HEK293 (cell line): ENCODE measurements at regions not wholly inside any gene's neighbourhood (a gene's known extent, or its start where the extent isn't known, plus 50 kb on each side); places are given as distances from the start of the nearest gene placed in this dataset.
A peak's percentile ranks its signal among the peaks of the same experiment; 100 is the strongest.

Experiments used
- CTCF ChIA-PET: fragments of 350-600 bp; formaldehyde crosslinking; extraction: SDS; loops from one replicate; lab custom pipeline; 2021; ENCODE audit warnings: antibody characterized with exemption; lab: Yijun Ruan, JAX
- POLR2A ChIA-PET: fragments of 300-600 bp; formaldehyde crosslinking; extraction: SDS; loops from one replicate; lab custom pipeline; 2020; ENCODE audit warnings: antibody characterized with exemption, inconsistent platforms; lab: Yijun Ruan, JAX
- H3K27ac ChIP-seq: fragments of 200-500 bp; sonication (Bioruptor generic); 2 replicates; pipeline ENCODE4 v1.5.1; 2014; ENCODE audit warnings: low read depth, low read length, control low read depth, inconsistent platforms; ENCODE audit errors: extremely low read depth
- H3K36me3 ChIP-seq, 2 experiments: fragments of 200-500 bp in 1 of 2; sonication (Bioruptor generic) in 1 of 2; 1 replicate in 1 of 2; 2 replicates in 1 of 2; pipeline ENCODE4 v1.5.1; 2014 to 2017; ENCODE audit warnings: inconsistent platforms in 2 of 2, low read length in 2 of 2; ENCODE audit not compliant: control insufficient read depth in 2 of 2, insufficient read depth in 1 of 2
- H3K4me1 ChIP-seq: fragments of 200-500 bp; sonication (Bioruptor generic); 2 replicates; pipeline ENCODE4 v1.5.1; 2014; ENCODE audit warnings: mild to moderate bottlenecking, low read length, inconsistent platforms; ENCODE audit not compliant: control insufficient read depth, insufficient read depth
- H3K4me3 ChIP-seq: 2 replicates; pipeline ENCODE4 v1.5.1; 2011; ENCODE audit warnings: low read depth, mild to moderate bottlenecking, control low read depth, low read length, moderate library complexity
- H3K9me3 ChIP-seq: fragments of 200-500 bp; sonication (Bioruptor generic); 2 replicates; pipeline ENCODE4 v1.5.1; 2014; ENCODE audit warnings: low read depth, low read length, inconsistent platforms; ENCODE audit not compliant: control insufficient read depth, insufficient read depth
- FEZF1 ChIP-seq: fragments of 450-650 bp; formaldehyde crosslinking; IDR thresholded peaks from 2 replicates; pipeline ENCODE4 v1.5.1; 2016; ENCODE audit warnings: missing biosample characterization, missing genetic modification characterization
- SP3 ChIP-seq: fragments of 450-650 bp; formaldehyde crosslinking; IDR thresholded peaks from 2 replicates; pipeline ENCODE4 v1.5.1; 2016; ENCODE audit warnings: missing biosample characterization, missing genetic modification characterization
- ZFP3 ChIP-seq: fragments of 450-650 bp; formaldehyde crosslinking; IDR thresholded peaks from 2 replicates; pipeline ENCODE4 v1.5.1; 2016; ENCODE audit warnings: low read depth, missing biosample characterization, missing genetic modification characterization
- ZFP37 ChIP-seq: fragments of 450-650 bp; formaldehyde crosslinking; IDR thresholded peaks from 2 replicates; pipeline ENCODE4 v1.5.1; 2016; ENCODE audit warnings: missing biosample characterization, missing genetic modification characterization
- ZNF132 ChIP-seq: fragments of 450-650 bp; formaldehyde crosslinking; IDR thresholded peaks from 2 replicates; pipeline ENCODE4 v1.5.1; 2017; ENCODE audit warnings: missing biosample characterization, missing genetic modification characterization, borderline replicate concordance
- ZNF138 ChIP-seq: fragments of 450-650 bp; formaldehyde crosslinking; IDR thresholded peaks from 2 replicates; pipeline ENCODE4 v1.5.1; 2016; ENCODE audit warnings: missing biosample characterization, missing genetic modification characterization, borderline replicate concordance
- ZNF24 ChIP-seq: fragments of 450-650 bp; formaldehyde crosslinking; IDR thresholded peaks from 2 replicates; pipeline ENCODE4 v1.5.1; 2016; ENCODE audit warnings: missing biosample characterization, missing genetic modification characterization
- ZNF302 ChIP-seq: fragments of 450-650 bp; formaldehyde crosslinking; IDR thresholded peaks from 2 replicates; pipeline ENCODE4 v1.5.1; 2016; ENCODE audit warnings: missing biosample characterization, missing genetic modification characterization, low read depth
- ZNF404 ChIP-seq: fragments of 450-650 bp; formaldehyde crosslinking; IDR thresholded peaks from 2 replicates; pipeline ENCODE4 v1.5.1; 2017; ENCODE audit warnings: missing biosample characterization, missing genetic modification characterization
- ZNF433 ChIP-seq: fragments of 450-650 bp; formaldehyde crosslinking; IDR thresholded peaks from 2 replicates; pipeline ENCODE4 v1.5.1; 2016; ENCODE audit warnings: missing biosample characterization, missing genetic modification characterization, low read depth
- ZNF544 ChIP-seq: fragments of 450-650 bp; formaldehyde crosslinking; IDR thresholded peaks from 2 replicates; pipeline ENCODE4 v1.5.0; 2017; ENCODE audit warnings: missing biosample characterization, missing genetic modification characterization
- ZNF561 ChIP-seq: fragments of 450-650 bp; IDR thresholded peaks from 2 replicates; pipeline ENCODE4 v1.5.1; 2018; ENCODE audit warnings: missing biosample characterization, missing genetic modification characterization, borderline replicate concordance
- ZNF596 ChIP-seq: fragments of 450-650 bp; IDR thresholded peaks from 2 replicates; pipeline ENCODE4 v1.5.0; 2018; ENCODE audit warnings: missing biosample characterization, mild to moderate bottlenecking, missing genetic modification characterization, moderate library complexity
- ZNF791 ChIP-seq: fragments of 450-650 bp; formaldehyde crosslinking; IDR thresholded peaks from 2 replicates; pipeline ENCODE4 v1.5.1; 2016; ENCODE audit warnings: missing biosample characterization, missing genetic modification characterization
- ZSCAN16 ChIP-seq: fragments of 450-650 bp; formaldehyde crosslinking; IDR thresholded peaks from 2 replicates; pipeline ENCODE4 v1.5.1; 2016; ENCODE audit warnings: missing biosample characterization, missing genetic modification characterization
- ZXDB ChIP-seq: fragments of 450-650 bp; formaldehyde crosslinking; IDR thresholded peaks from 2 replicates; pipeline ENCODE4 v1.5.1; 2016; ENCODE audit warnings: missing biosample characterization, missing genetic modification characterization
- TF ChIP-seq, protein P1 (sequence below): fragments of 450-650 bp; formaldehyde crosslinking; IDR thresholded peaks from 2 replicates; pipeline ENCODE4 v1.5.1; 2016; ENCODE audit warnings: missing biosample characterization, missing genetic modification characterization
- TF ChIP-seq, protein P2 (sequence below): fragments of 450-650 bp; formaldehyde crosslinking; IDR thresholded peaks from 2 replicates; pipeline ENCODE4 v1.5.1; 2016; ENCODE audit warnings: missing biosample characterization, missing genetic modification characterization, low read depth
- TF ChIP-seq, protein P3 (sequence below): fragments of 450-650 bp; formaldehyde crosslinking; IDR thresholded peaks from 2 replicates; pipeline ENCODE4 v1.5.1; 2016; ENCODE audit warnings: missing biosample characterization, missing genetic modification characterization
- TF ChIP-seq, protein P4 (sequence below): fragments of 450-650 bp; formaldehyde crosslinking; IDR thresholded peaks from 2 replicates; pipeline ENCODE4 v1.5.1; 2016; ENCODE audit warnings: missing biosample characterization, missing genetic modification characterization
- TF ChIP-seq, protein P5 (sequence below): fragments of 450-650 bp; formaldehyde crosslinking; IDR thresholded peaks from 2 replicates; pipeline ENCODE4 v1.5.1; 2017; ENCODE audit warnings: missing biosample characterization, mild to moderate bottlenecking, missing genetic modification characterization, moderate library complexity
- TF ChIP-seq, protein P6 (sequence below): fragments of 450-650 bp; formaldehyde crosslinking; IDR thresholded peaks from 2 replicates; pipeline ENCODE4 v1.5.1; 2016; ENCODE audit warnings: missing biosample characterization, missing genetic modification characterization

DNA sequence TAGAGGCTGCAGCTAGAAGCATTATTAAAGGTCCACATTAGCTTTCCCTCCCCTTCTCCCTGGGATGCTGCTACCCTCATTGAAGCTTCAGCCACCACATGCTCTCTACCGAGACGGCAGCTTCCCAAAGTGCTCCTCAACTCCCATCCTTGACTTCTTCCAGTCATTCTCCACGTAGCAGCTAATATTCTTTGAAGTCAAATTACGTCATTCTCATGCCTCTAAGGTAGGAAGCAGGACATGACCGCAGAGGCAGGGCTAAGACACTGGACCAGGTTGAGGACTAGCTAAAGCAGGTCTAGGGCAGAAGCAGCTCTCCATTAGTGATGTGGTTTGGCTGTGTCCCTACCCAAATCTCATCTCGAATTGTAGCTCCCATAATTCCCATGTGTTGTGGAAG, 128.3 kb downstream of the SHOX start:
- Histone ChIP-seq H3K4me1 (no peaks in the 10 kb centered on the region), H3K9me3 (no peaks in the 10 kb centered on the region), H3K4me3 (no peak overlapping the region), H3K36me3 (no peaks in the 10 kb centered on the region), H3K27ac (no peak overlapping the region)
- ChIA-PET POLR2A (no interaction called here), CTCF (no interaction called here)
- TF ChIP-seq ZFP3 (tag by site-specific recombination) (no peak), ZNF544 (tag by site-specific recombination) (no peak)
- TF ChIP-seq, protein P1, sequence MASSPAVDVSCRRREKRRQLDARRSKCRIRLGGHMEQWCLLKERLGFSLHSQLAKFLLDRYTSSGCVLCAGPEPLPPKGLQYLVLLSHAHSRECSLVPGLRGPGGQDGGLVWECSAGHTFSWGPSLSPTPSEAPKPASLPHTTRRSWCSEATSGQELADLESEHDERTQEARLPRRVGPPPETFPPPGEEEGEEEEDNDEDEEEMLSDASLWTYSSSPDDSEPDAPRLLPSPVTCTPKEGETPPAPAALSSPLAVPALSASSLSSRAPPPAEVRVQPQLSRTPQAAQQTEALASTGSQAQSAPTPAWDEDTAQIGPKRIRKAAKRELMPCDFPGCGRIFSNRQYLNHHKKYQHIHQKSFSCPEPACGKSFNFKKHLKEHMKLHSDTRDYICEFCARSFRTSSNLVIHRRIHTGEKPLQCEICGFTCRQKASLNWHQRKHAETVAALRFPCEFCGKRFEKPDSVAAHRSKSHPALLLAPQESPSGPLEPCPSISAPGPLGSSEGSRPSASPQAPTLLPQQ (tag by site-specific recombination): no peak
- TF ChIP-seq, protein P2, sequence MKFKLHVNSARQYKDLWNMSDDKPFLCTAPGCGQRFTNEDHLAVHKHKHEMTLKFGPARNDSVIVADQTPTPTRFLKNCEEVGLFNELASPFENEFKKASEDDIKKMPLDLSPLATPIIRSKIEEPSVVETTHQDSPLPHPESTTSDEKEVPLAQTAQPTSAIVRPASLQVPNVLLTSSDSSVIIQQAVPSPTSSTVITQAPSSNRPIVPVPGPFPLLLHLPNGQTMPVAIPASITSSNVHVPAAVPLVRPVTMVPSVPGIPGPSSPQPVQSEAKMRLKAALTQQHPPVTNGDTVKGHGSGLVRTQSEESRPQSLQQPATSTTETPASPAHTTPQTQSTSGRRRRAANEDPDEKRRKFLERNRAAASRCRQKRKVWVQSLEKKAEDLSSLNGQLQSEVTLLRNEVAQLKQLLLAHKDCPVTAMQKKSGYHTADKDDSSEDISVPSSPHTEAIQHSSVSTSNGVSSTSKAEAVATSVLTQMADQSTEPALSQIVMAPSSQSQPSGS (tag by site-specific recombination): 0 out of 2 replicates have a peak, but pooled peaks have one; percentile 43
- TF ChIP-seq, protein P3, sequence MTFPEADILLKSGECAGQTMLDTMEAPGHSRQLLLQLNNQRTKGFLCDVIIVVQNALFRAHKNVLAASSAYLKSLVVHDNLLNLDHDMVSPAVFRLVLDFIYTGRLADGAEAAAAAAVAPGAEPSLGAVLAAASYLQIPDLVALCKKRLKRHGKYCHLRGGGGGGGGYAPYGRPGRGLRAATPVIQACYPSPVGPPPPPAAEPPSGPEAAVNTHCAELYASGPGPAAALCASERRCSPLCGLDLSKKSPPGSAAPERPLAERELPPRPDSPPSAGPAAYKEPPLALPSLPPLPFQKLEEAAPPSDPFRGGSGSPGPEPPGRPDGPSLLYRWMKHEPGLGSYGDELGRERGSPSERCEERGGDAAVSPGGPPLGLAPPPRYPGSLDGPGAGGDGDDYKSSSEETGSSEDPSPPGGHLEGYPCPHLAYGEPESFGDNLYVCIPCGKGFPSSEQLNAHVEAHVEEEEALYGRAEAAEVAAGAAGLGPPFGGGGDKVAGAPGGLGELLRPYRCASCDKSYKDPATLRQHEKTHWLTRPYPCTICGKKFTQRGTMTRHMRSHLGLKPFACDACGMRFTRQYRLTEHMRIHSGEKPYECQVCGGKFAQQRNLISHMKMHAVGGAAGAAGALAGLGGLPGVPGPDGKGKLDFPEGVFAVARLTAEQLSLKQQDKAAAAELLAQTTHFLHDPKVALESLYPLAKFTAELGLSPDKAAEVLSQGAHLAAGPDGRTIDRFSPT (tag by site-specific recombination): no peak

DNA sequence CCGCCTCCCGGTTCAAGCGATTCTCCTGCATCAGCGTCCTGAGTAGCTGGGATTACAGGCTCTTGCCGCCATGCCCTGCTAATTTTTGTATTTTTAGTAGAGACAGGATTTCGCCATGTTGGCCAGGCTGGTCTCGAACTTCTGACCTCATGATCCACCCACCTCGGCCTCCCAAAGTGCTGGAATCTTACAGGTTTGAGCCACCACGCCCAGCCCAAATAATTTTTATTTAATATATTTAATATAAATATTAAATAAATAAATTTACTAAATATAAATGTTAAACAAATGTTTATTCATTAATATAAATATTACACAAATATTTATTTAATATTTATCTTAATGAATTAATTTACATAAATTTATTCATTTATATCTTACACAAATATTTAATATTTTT, 120.2 kb downstream of the SHOX start:
- CTCF ChIA-PET: no interaction called here
- no peaks in the 10 kb centered on the region for H3K36me3 ChIP-seq
- H3K4me1 ChIP-seq: no peaks in the 10 kb centered on the region
- H3K4me3 ChIP-seq: no peak overlapping the region
- H3K27ac ChIP-seq: no peak overlapping the region
- POLR2A ChIA-PET: no interaction called here
- H3K9me3 ChIP-seq: no peaks in the 10 kb centered on the region
- TF ChIP-seq ZNF596 (tag by site-specific recombination) (no peak), ZFP37 (no peak), ZNF433 (tag by site-specific recombination) (no peak), ZNF132 (tag by site-specific recombination) (no peak), ZNF404 (tag by site-specific recombination) (no peak), ZNF302 (tag by site-specific recombination) (no peak), ZNF24 (tag by site-specific recombination) (no peak), ZNF791 (no peak), ZNF561 (tag by site-specific recombination) (no peak)
- TF ChIP-seq, protein P4, sequence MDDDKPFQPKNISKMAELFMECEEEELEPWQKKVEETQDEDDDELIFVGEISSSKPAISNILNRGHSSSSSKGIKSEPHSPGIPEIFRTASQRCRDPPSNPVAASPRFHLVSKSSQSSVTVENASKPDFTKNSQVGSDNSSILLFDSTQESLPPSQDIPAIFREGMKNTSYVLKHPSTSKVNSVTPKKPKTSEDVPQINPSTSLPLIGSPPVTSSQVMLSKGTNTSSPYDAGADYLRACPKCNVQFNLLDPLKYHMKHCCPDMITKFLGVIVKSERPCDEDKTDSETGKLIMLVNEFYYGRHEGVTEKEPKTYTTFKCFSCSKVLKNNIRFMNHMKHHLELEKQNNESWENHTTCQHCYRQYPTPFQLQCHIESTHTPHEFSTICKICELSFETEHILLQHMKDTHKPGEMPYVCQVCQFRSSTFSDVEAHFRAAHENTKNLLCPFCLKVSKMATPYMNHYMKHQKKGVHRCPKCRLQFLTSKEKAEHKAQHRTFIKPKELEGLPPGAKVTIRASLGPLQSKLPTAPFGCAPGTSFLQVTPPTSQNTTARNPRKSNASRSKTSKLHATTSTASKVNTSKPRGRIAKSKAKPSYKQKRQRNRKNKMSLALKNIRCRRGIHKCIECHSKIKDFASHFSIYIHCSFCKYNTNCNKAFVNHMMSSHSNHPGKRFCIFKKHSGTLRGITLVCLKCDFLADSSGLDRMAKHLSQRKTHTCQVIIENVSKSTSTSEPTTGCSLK (tag by site-specific recombination): no peak

DNA sequence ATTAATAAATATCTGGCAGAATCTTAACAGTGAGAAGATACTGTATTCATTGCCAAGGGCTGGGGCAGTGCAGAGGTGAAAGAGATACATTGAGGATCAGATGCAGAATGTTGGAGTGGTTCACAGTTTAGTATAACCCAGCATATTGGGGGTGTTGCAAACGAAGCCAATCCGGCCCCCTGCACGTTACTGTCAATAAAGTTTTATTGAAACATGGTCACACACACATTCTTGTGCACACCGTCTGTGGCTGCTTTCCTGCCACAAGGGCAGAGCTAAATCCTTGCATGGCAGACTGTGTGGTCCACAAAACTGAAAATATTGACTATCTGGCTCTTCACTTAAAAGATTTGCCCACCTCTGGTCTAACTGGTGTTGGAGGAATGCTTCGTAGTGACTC, 119.7 kb downstream of the SHOX start:
- ChIA-PET POLR2A (no interaction called here), CTCF (no interaction called here)
- Histone ChIP-seq H3K9me3 (no peaks in the 10 kb centered on the region), H3K4me3 (no peak overlapping the region), H3K4me1 (no peaks in the 10 kb centered on the region), H3K27ac (no peak overlapping the region), H3K36me3 (no peaks in the 10 kb centered on the region)
- TF ChIP-seq ZSCAN16 (tag by site-specific recombination): no peak
- no peak for TF ChIP-seq ZXDB (tag by site-specific recombination)
- TF ChIP-seq ZNF138: no peak
- no peak for TF ChIP-seq SP3
- TF ChIP-seq FEZF1 (tag by site-specific recombination): no peak
- TF ChIP-seq, protein P5, sequence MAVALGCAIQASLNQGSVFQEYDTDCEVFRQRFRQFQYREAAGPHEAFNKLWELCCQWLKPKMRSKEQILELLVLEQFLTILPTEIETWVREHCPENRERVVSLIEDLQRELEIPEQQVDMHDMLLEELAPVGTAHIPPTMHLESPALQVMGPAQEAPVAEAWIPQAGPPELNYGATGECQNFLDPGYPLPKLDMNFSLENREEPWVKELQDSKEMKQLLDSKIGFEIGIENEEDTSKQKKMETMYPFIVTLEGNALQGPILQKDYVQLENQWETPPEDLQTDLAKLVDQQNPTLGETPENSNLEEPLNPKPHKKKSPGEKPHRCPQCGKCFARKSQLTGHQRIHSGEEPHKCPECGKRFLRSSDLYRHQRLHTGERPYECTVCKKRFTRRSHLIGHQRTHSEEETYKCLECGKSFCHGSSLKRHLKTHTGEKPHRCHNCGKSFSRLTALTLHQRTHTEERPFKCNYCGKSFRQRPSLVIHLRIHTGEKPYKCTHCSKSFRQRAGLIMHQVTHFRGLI (tag by site-specific recombination): no peak
- TF ChIP-seq, protein P6, sequence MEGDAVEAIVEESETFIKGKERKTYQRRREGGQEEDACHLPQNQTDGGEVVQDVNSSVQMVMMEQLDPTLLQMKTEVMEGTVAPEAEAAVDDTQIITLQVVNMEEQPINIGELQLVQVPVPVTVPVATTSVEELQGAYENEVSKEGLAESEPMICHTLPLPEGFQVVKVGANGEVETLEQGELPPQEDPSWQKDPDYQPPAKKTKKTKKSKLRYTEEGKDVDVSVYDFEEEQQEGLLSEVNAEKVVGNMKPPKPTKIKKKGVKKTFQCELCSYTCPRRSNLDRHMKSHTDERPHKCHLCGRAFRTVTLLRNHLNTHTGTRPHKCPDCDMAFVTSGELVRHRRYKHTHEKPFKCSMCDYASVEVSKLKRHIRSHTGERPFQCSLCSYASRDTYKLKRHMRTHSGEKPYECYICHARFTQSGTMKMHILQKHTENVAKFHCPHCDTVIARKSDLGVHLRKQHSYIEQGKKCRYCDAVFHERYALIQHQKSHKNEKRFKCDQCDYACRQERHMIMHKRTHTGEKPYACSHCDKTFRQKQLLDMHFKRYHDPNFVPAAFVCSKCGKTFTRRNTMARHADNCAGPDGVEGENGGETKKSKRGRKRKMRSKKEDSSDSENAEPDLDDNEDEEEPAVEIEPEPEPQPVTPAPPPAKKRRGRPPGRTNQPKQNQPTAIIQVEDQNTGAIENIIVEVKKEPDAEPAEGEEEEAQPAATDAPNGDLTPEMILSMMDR (tag by site-specific recombination): no peak
